Naive thymus-derived CD4-positive, alpha-beta T cell (primary cell): ENCODE measurements at regions not wholly inside any gene's neighbourhood (a gene's known extent, or its start where the extent isn't known, plus 50 kb on each side); places are given as distances from the start of the nearest gene placed in this dataset.
"Not testable (repeated sequence)": the region's sequence is repeated elsewhere in the genome, so short reads cannot be mapped to it uniquely, and the experiment has no call there.

Source experiments
- ATAC-seq: fragments of 150-1000 bp; cut with Tn5 transposase; 2 replicates; pipeline ENCODE4 v1.10.0; 2021; ENCODE audit warnings: mild to moderate bottlenecking, moderate library complexity
- CTCF ChIA-PET: fragments of 350-600 bp; sonication (Branson Sonifier 250); formaldehyde crosslinking; loops from one replicate; lab custom pipeline; 2021; ENCODE audit warnings: antibody characterized with exemption; lab: Charles Lee
- POLR2A ChIA-PET: fragments of 350-600 bp; sonication (Branson Sonifier 250); formaldehyde crosslinking; loops from one replicate; lab custom pipeline; 2021; ENCODE audit warnings: antibody characterized with exemption, inconsistent platforms; lab: Charles Lee
- DNase-seq, 9 donors: peaks; one replicate each; pipeline versions ENCODE4 v3.0.0 to v3.0.0-alpha.2; 2020 to 2022; ENCODE audit warnings: mixed read lengths in 1 of 9
- H3K27ac ChIP-seq: one replicate; pipeline ENCODE4 v1.7.0; 2013; ENCODE audit warnings: mild to moderate bottlenecking, low read depth, low read length, moderate library complexity
- H3K27me3 ChIP-seq, 2 donors: one replicate each; pipeline ENCODE4 v1.7.0; 2013; ENCODE audit warnings: low read length in 2 of 2, mild to moderate bottlenecking in 2 of 2, moderate library complexity in 2 of 2; ENCODE audit not compliant: control insufficient read depth in 2 of 2, insufficient read depth in 2 of 2
- H3K36me3 ChIP-seq, 3 experiments: 1 replicate in 2 of 3; 2 replicates in 1 of 3; pipeline ENCODE4 v1.7.0; 2013; ENCODE audit warnings: low read length in 3 of 3, mild to moderate bottlenecking in 3 of 3, moderate library complexity in 1 of 3; ENCODE audit not compliant: insufficient read depth in 3 of 3, control insufficient read depth in 2 of 3
- H3K4me1 ChIP-seq, 2 donors: one replicate each; pipeline ENCODE4 v1.7.0; 2013; ENCODE audit warnings: low read length in 2 of 2, mild to moderate bottlenecking in 2 of 2, moderate library complexity in 1 of 2; ENCODE audit not compliant: control insufficient read depth in 2 of 2, insufficient read depth in 2 of 2
- H3K4me3 ChIP-seq: 2 replicates; pipeline ENCODE4 v1.7.0; 2013; ENCODE audit warnings: mild to moderate bottlenecking, low read length
- H3K9me3 ChIP-seq, 3 experiments: 1 replicate in 2 of 3; 2 replicates in 1 of 3; pipeline ENCODE4 v1.7.0; 2013; ENCODE audit warnings: low read length in 3 of 3; ENCODE audit not compliant: control insufficient read depth in 2 of 3
- H3K27ac Mint-ChIP-seq, 9 donors: one replicate each; pipeline ENCODE4 v1.8.0; 2020 to 2022; ENCODE audit warnings: mixed read lengths in 9 of 9, mild to moderate bottlenecking in 8 of 9, moderate library complexity in 5 of 9, inconsistent platforms in 2 of 9
- H3K27me3 Mint-ChIP-seq, 5 donors: one replicate each; pipeline ENCODE4 v1.8.0; 2021 to 2022; ENCODE audit warnings: mixed read lengths in 5 of 5, mild to moderate bottlenecking in 1 of 5
- H3K36me3 Mint-ChIP-seq, 5 donors: one replicate each; pipeline ENCODE4 v1.8.0; 2020 to 2022; ENCODE audit warnings: mixed read lengths in 5 of 5, mild to moderate bottlenecking in 3 of 5, inconsistent platforms in 1 of 5
- H3K4me1 Mint-ChIP-seq, 7 donors: one replicate each; pipeline ENCODE4 v1.8.0; 2020 to 2022; ENCODE audit warnings: mixed read lengths in 7 of 7, mild to moderate bottlenecking in 3 of 7, inconsistent platforms in 1 of 7
- H3K4me3 Mint-ChIP-seq, 10 donors: one replicate each; pipeline ENCODE4 v1.8.0; 2020 to 2022; ENCODE audit warnings: mild to moderate bottlenecking in 10 of 10, mixed read lengths in 10 of 10, moderate library complexity in 6 of 10, inconsistent platforms in 2 of 10
- H3K9me3 Mint-ChIP-seq, 11 donors: one replicate each; pipeline ENCODE4 v1.8.0; 2020 to 2022; ENCODE audit warnings: mixed read lengths in 11 of 11, mild to moderate bottlenecking in 4 of 11, inconsistent platforms in 1 of 11, moderate library complexity in 1 of 11
- intact Hi-C, 2 donors: fragments of 100-400 bp; cut with micrococcal nuclease; formaldehyde crosslinking; loops; one replicate each; pipeline ENCODE4 v1.15.1; 2023

DNA sequence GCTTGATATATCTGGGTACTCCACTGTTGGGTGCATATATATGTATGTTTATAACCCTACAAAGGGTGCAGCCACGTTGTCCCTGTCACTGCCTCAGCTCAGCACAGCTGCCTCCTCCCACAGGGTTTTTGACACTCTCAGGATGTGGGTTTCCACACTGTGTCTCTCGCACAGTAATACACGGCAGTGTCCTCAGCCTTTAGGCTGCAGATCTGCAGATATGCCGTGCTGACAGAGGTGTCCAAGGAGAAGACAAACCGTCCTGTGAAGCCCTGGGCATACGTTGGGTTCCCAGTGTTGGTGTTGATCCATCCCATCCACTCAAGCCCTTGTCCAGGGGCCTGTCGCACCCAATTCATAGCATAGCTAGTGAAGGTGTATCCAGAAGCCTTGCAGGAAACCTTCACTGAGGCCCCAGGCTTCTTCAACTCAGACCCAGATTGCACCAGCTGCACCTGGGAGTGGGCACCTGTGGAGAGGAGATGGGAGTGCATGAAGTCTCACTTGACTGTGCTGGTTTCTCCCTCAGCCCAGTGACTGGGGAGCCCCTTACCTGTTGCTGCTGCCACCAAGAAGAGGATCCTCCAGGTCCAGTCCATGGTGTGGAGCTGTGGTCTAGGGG is 498.7 kb downstream of the TMEM121 start:
- Histone ChIP-seq H3K4me3 (no peak overlapping the region), H3K27ac (no peak overlapping the region), H3K9me3 (no peaks in the 10 kb centered on the region), H3K27me3 (no peaks in the 10 kb centered on the region), H3K36me3 (no peaks in the 10 kb centered on the region), H3K4me1 (peaks cover 0 to 9% of the 10 kb centered on the region in 2 donors)
- Mint-ChIP-seq H3K27ac (peak overlapping the region in 5 of 9 donors; percentile 5 to 72 (median 44)), H3K27me3 (peaks cover 0 to 5% (median 0%) of the 10 kb centered on the region in 5 donors), H3K36me3 (peaks cover 0 to 15% (median 0%) of the 10 kb centered on the region in 5 donors), H3K4me3 (peak overlapping the region in 4 of 10 donors; percentile 30 to 49 (median 40)), H3K4me1 (peaks cover 0 to 48% (median 17%) of the 10 kb centered on the region in 7 donors), H3K9me3 (peaks cover 0 to 11% (median 3%) of the 10 kb centered on the region in 11 donors)
- CTCF ChIA-PET: interaction anchor here (0.7 to 1.1 kb wide), 2 partner anchors 14 to 42 kb away, joined by 3 to 4 read pairs; no protein-coding TSS in a partner anchor
- peak; percentile 71 for ATAC-seq
- DNase-seq: peak in 4 of 9 donors; percentile 28 to 61 (median 42)
- POLR2A ChIA-PET: interaction anchor here (0.6 to 1.1 kb wide), 4 partner anchors 9 to 268 kb away, joined by 3 to 4 read pairs (median 3); no protein-coding TSS in a partner anchor
- intact Hi-C loops: no loop called here

- Histone ChIP-seq H3K27ac (no peak overlapping the region), H3K4me3 (no peak overlapping the region), H3K36me3 (no peaks in the 10 kb centered on the region), H3K9me3 (no peaks in the 10 kb centered on the region), H3K27me3 (no peaks in the 10 kb centered on the region), H3K4me1 (peaks cover 0 to 9% of the 10 kb centered on the region in 2 donors)
- Mint-ChIP-seq H3K27ac (peak overlapping the region in 2 of 9 donors; percentile 5 to 72), H3K36me3 (peaks cover 0 to 15% (median 0%) of the 10 kb centered on the region in 5 donors), H3K4me3 (no peak overlapping the region), H3K27me3 (peaks cover 0 to 5% (median 0%) of the 10 kb centered on the region in 5 donors), H3K9me3 (peaks cover 0 to 11% (median 3%) of the 10 kb centered on the region in 11 donors), H3K4me1 (peaks cover 0 to 47% (median 17%) of the 10 kb centered on the region in 7 donors)
- ATAC-seq: no peak
- POLR2A ChIA-PET: interaction anchor here (0.9 to 1.1 kb wide), 2 partner anchors 8 to 11 kb away, joined by 3 to 4 read pairs; no protein-coding TSS in a partner anchor
- CTCF ChIA-PET: interaction anchor here (1.1 kb wide), 1 partner anchor 15 kb away, joined by 4 read pairs; no protein-coding TSS in a partner anchor
- intact Hi-C loops: no loop called here
- no peak for DNase-seq
Measured at GRCh38 chr14:106026026-106026425, 499.6 kb downstream of the TMEM121 start.

- POLR2A ChIA-PET, H3K27me3 Mint-ChIP-seq, H3K4me3 Mint-ChIP-seq, H3K4me3 ChIP-seq, H3K36me3 ChIP-seq, H3K9me3 ChIP-seq, CTCF ChIA-PET, ATAC-seq, H3K27me3 ChIP-seq, H3K27ac Mint-ChIP-seq, DNase-seq, H3K4me1 ChIP-seq, H3K27ac ChIP-seq, intact Hi-C loops: not testable (repeated sequence)
- Mint-ChIP-seq H3K4me1 (peaks cover 0 to 34% (median 17%) of the 10 kb centered on the region in 7 donors), H3K36me3 (peaks cover 0 to 15% (median 0%) of the 10 kb centered on the region in 5 donors), H3K9me3 (peaks cover 0 to 11% (median 3%) of the 10 kb centered on the region in 11 donors)
Measured at GRCh38 chr14:106027759-106028158, 501.4 kb downstream of the TMEM121 start.

GRCh38 chr14:106029959-106030358 is 503.6 kb downstream of the TMEM121 start:
- CTCF ChIA-PET: no interaction called here
- Mint-ChIP-seq H3K4me3 (no peak overlapping the region), H3K27ac (no peak overlapping the region), H3K4me1 (peaks cover 0 to 17% (median 8%) of the 10 kb centered on the region in 7 donors), H3K36me3 (no peaks in the 10 kb centered on the region), H3K27me3 (peaks cover 0 to 3% (median 0%) of the 10 kb centered on the region in 5 donors), H3K9me3 (no peaks in the 10 kb centered on the region)
- Histone ChIP-seq H3K27me3 (no peaks in the 10 kb centered on the region), H3K4me3 (no peak overlapping the region), H3K9me3 (no peaks in the 10 kb centered on the region), H3K4me1 (peaks cover 0 to 9% of the 10 kb centered on the region in 2 donors), H3K36me3 (no peaks in the 10 kb centered on the region), H3K27ac (no peak overlapping the region)
- ATAC-seq (no peak), DNase-seq (no peak)
- POLR2A ChIA-PET: interaction anchor here (0.8 kb wide), 1 partner anchor 28 kb away, joined by 3 read pairs; no protein-coding TSS in a partner anchor
- intact Hi-C loops: loop anchor here in 1 of 2 donors (1.0 kb wide), 1 partner anchor 13 kb away; no protein-coding TSS in a partner anchor

DNA sequence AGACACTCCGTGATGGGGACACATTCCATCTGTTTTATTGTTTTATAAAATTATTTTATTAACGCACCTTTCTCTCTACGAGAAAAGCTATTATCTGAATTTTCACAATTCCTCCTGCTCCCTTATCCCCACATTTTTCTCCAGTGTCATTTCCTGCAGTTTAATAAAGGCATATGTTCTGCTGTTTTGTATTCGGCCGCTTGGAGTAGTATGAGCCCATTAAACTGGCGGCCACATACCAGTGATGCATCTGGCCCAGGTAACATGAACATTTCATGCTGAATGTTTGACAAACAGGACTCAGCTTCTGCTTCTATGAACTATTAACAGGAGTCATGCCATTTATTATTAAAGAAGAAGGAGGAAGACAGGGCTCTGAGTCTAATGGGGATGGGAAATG is 511.0 kb downstream of the TMEM121 start:
- no peak overlapping the region for H3K4me3 ChIP-seq
- Mint-ChIP-seq H3K4me3 (no peak overlapping the region), H3K9me3 (no peaks in the 10 kb centered on the region), H3K27ac (peak overlapping the region in 1 of 9 donors; percentile 46), H3K27me3 (peaks cover 0 to 9% (median 0%) of the 10 kb centered on the region in 5 donors), H3K36me3 (no peaks in the 10 kb centered on the region), H3K4me1 (peaks cover 0 to 4% (median 0%) of the 10 kb centered on the region in 7 donors)
- no peak for DNase-seq
- intact Hi-C loops: no loop called here
- no peak for ATAC-seq
- H3K36me3 ChIP-seq: no peaks in the 10 kb centered on the region
- no peaks in the 10 kb centered on the region for H3K27me3 ChIP-seq
- H3K27ac ChIP-seq: no peak overlapping the region
- CTCF ChIA-PET: interaction anchor here (0.7 to 0.8 kb wide), 2 partner anchors 21 to 24 kb away, joined by 3 read pairs; no protein-coding TSS in a partner anchor
- H3K9me3 ChIP-seq: no peaks in the 10 kb centered on the region
- POLR2A ChIA-PET: no interaction called here
- no peaks in the 10 kb centered on the region for H3K4me1 ChIP-seq

- ATAC-seq: no peak
- Histone ChIP-seq H3K4me3 (no peak overlapping the region), H3K27me3 (no peaks in the 10 kb centered on the region), H3K4me1 (no peaks in the 10 kb centered on the region), H3K27ac (no peak overlapping the region), H3K9me3 (no peaks in the 10 kb centered on the region), H3K36me3 (no peaks in the 10 kb centered on the region)
- intact Hi-C loops: no loop called here
- ChIA-PET POLR2A (no interaction called here), CTCF (no interaction called here)
- peak overlapping the region in 3 of 9 donors; percentile 26 to 86 (median 46) for H3K27ac Mint-ChIP-seq
- H3K4me1 Mint-ChIP-seq: peaks cover 0 to 4% (median 0%) of the 10 kb centered on the region in 7 donors
- peak overlapping the region in 2 of 10 donors; percentile 7 to 12 for H3K4me3 Mint-ChIP-seq
- DNase-seq: no peak
- no peaks in the 10 kb centered on the region for H3K9me3 Mint-ChIP-seq
- no peaks in the 10 kb centered on the region for H3K36me3 Mint-ChIP-seq
- peaks cover 0 to 12% (median 0%) of the 10 kb centered on the region in 5 donors for H3K27me3 Mint-ChIP-seq
Measured at GRCh38 chr14:106038263-106038662, 511.9 kb downstream of the TMEM121 start.
